H9 (cell line): ENCODE measurements at regions not wholly inside any gene's neighbourhood (a gene's known extent, or its start where the extent isn't known, plus 50 kb on each side); places are given as distances from the start of the nearest gene placed in this dataset.

Experiments
- DNase-seq: peaks from one replicate; pipeline ENCODE4 v3.0.0-alpha.2; 2017
- H2AFZ ChIP-seq: one replicate; pipeline ENCODE4 v1.6.1; 2013; ENCODE audit warnings: mild to moderate bottlenecking, low read length, control low read depth, moderate library complexity
- H2AK5ac ChIP-seq: 2 replicates; pipeline ENCODE4 v1.6.1; 2013; ENCODE audit warnings: low read length, control low read depth, mixed read lengths; ENCODE audit not compliant: insufficient read length
- H2BK120ac ChIP-seq: one replicate; pipeline ENCODE4 v1.6.1; 2013; ENCODE audit warnings: low read depth, mild to moderate bottlenecking, low read length, control low read depth, inconsistent platforms; ENCODE audit not compliant: poor library complexity, severe bottlenecking
- H2BK12ac ChIP-seq: 2 replicates; pipeline ENCODE4 v1.6.1; 2013; ENCODE audit warnings: low read length, control low read depth, mixed read lengths, low read depth; ENCODE audit not compliant: insufficient read length
- H2BK15ac ChIP-seq: 2 replicates; pipeline ENCODE4 v1.6.1; 2013; ENCODE audit warnings: low read depth, low read length, control low read depth
- H2BK20ac ChIP-seq: one replicate; pipeline ENCODE4 v1.6.1; 2013; ENCODE audit warnings: low read depth, mild to moderate bottlenecking, low read length, control low read depth, inconsistent platforms; ENCODE audit not compliant: poor library complexity, severe bottlenecking
- H2BK5ac ChIP-seq: 2 replicates; pipeline ENCODE4 v1.6.1; 2013; ENCODE audit warnings: low read length, control low read depth, mixed read lengths; ENCODE audit not compliant: insufficient read length
- H3K14ac ChIP-seq: 2 replicates; pipeline ENCODE4 v1.6.1; 2013; ENCODE audit warnings: low read length, control low read depth; ENCODE audit not compliant: insufficient read depth
- H3K18ac ChIP-seq: 2 replicates; pipeline ENCODE4 v1.6.1; 2013; ENCODE audit warnings: low read depth, mild to moderate bottlenecking, mixed read lengths, low read length, control low read depth; ENCODE audit not compliant: insufficient read length
- H3K23ac ChIP-seq: 2 replicates; pipeline ENCODE4 v1.6.1; 2013; ENCODE audit warnings: low read length, control low read depth, mixed read lengths, low read depth; ENCODE audit not compliant: insufficient read length
- H3K23me2 ChIP-seq: 2 replicates; pipeline ENCODE4 v1.6.1; 2013; ENCODE audit warnings: low read depth, mild to moderate bottlenecking, mixed read lengths, low read length, control low read depth; ENCODE audit not compliant: insufficient read length, poor library complexity, severe bottlenecking
- H3K27ac ChIP-seq: 2 replicates; pipeline ENCODE4 v1.5.1; 2013; ENCODE audit warnings: low read length, control low read depth, mixed read lengths, low read depth; ENCODE audit not compliant: insufficient read length
- H3K27me3 ChIP-seq: 2 replicates; pipeline ENCODE4 v1.6.1; 2013; ENCODE audit warnings: low read length, control low read depth, inconsistent platforms; ENCODE audit not compliant: insufficient read depth
- H3K4ac ChIP-seq: 2 replicates; pipeline ENCODE4 v1.6.1; 2013; ENCODE audit warnings: low read depth, mild to moderate bottlenecking, control low read depth, inconsistent platforms, low read length, moderate library complexity
- H3K4me1 ChIP-seq: 2 replicates; pipeline ENCODE4 v1.6.1; 2013; ENCODE audit warnings: low read length, control low read depth, inconsistent platforms; ENCODE audit not compliant: insufficient read depth
- H3K4me2 ChIP-seq: 2 replicates; pipeline ENCODE4 v1.6.1; 2013; ENCODE audit warnings: low read length, control low read depth, mixed read lengths; ENCODE audit not compliant: insufficient read length, insufficient read depth
- H3K56ac ChIP-seq: 2 replicates; pipeline ENCODE4 v1.6.1; 2013; ENCODE audit warnings: low read depth, mild to moderate bottlenecking, mixed read lengths, low read length, control low read depth; ENCODE audit not compliant: insufficient read length
- H3K79me1 ChIP-seq: 2 replicates; pipeline ENCODE4 v1.6.1; 2013; ENCODE audit warnings: low read depth, mild to moderate bottlenecking, moderate library complexity, low read length, control low read depth, inconsistent platforms; ENCODE audit not compliant: insufficient read depth, poor library complexity, severe bottlenecking
- H3K79me2 ChIP-seq: 2 replicates; pipeline ENCODE4 v1.6.1; 2013; ENCODE audit warnings: low read length, control low read depth, inconsistent platforms; ENCODE audit not compliant: insufficient read depth
- H3K9ac ChIP-seq: 2 replicates; pipeline ENCODE4 v1.6.1; 2013; ENCODE audit warnings: low read length, control low read depth, mixed read lengths; ENCODE audit not compliant: insufficient read length; ENCODE audit errors: extremely low read depth
- H3K9me3 ChIP-seq: one replicate; pipeline ENCODE4 v1.6.1; 2013; ENCODE audit warnings: low read depth, low read length, inconsistent platforms; ENCODE audit not compliant: control insufficient read depth
- H3T11ph ChIP-seq: one replicate; pipeline ENCODE4 v1.6.1; 2013; ENCODE audit warnings: mild to moderate bottlenecking, low read length, control low read depth, inconsistent platforms
- H4K20me1 ChIP-seq: one replicate; pipeline ENCODE4 v1.6.1; 2013; ENCODE audit not compliant: control insufficient read depth, insufficient read length, insufficient read depth
- H4K5ac ChIP-seq: 2 replicates; pipeline ENCODE4 v1.6.1; 2013; ENCODE audit warnings: low read depth, mild to moderate bottlenecking, mixed read lengths, low read length, control low read depth; ENCODE audit not compliant: insufficient read length
- H4K8ac ChIP-seq: replicated peaks from 2 replicates; pipeline ENCODE4 v1.6.1; 2013; ENCODE audit warnings: low read length, control low read depth, mixed read lengths, low read depth; ENCODE audit not compliant: insufficient read length
- H4K91ac ChIP-seq: 2 replicates; pipeline ENCODE4 v1.6.1; 2013; ENCODE audit warnings: low read depth, mild to moderate bottlenecking, moderate library complexity, mixed read lengths, low read length, control low read depth; ENCODE audit not compliant: insufficient read length
- H3K27ac Mint-ChIP-seq, 3 experiments: 2 replicates in 2 of 3; 3 replicates in 1 of 3; pipeline ENCODE4 v1.8.0; 2020 to 2021; ENCODE audit warnings: mixed read lengths in 3 of 3, mild to moderate bottlenecking in 1 of 3, moderate library complexity in 1 of 3
- H3K27me3 Mint-ChIP-seq: 2 replicates; pipeline ENCODE4 v1.8.0; 2021; ENCODE audit warnings: low read depth, mild to moderate bottlenecking, moderate library complexity, mixed read lengths
- H3K36me3 Mint-ChIP-seq, 3 experiments: 2 replicates in 2 of 3; 3 replicates in 1 of 3; pipeline ENCODE4 v1.8.0; 2020 to 2021; ENCODE audit warnings: low read depth in 3 of 3, mixed read lengths in 3 of 3; ENCODE audit not compliant: insufficient read depth in 1 of 3
- H3K4me1 Mint-ChIP-seq, 2 experiments: 2 replicates each; pipeline ENCODE4 v1.8.0; 2020; ENCODE audit warnings: mixed read lengths in 2 of 2
- H3K4me3 Mint-ChIP-seq, 2 experiments: 2 replicates in 1 of 2; 3 replicates in 1 of 2; pipeline ENCODE4 v1.8.0; 2020 to 2021; ENCODE audit warnings: mild to moderate bottlenecking in 2 of 2, mixed read lengths in 2 of 2, moderate library complexity in 1 of 2
- H3K9me3 Mint-ChIP-seq, 2 experiments: 2 replicates in 1 of 2; 3 replicates in 1 of 2; pipeline ENCODE4 v1.8.0; 2020; ENCODE audit warnings: mild to moderate bottlenecking in 2 of 2, mixed read lengths in 2 of 2, moderate library complexity in 1 of 2
- CTCF ChIP-seq: fragments of 200-600 bp; sonication (generic); conservative IDR thresholded peaks from 3 replicates; pipeline ENCODE4 v1.8.0; 2021; ENCODE audit warnings: antibody characterized with exemption, mild to moderate bottlenecking
- WGBS: extraction: QIAGEN DNeasy Blood & Tissue Kit; methylation state at CpG from one replicate; pipeline ENCODE4 v1.1.7; 2013; ENCODE audit warnings: missing lambda C conversion rate, low lambda C conversion rate, mixed read lengths; ENCODE audit not compliant: insufficient read length; ENCODE audit errors: extremely low coverage; 5-methylcytosine and 5-hydroxymethylcytosine counted together

DNA sequence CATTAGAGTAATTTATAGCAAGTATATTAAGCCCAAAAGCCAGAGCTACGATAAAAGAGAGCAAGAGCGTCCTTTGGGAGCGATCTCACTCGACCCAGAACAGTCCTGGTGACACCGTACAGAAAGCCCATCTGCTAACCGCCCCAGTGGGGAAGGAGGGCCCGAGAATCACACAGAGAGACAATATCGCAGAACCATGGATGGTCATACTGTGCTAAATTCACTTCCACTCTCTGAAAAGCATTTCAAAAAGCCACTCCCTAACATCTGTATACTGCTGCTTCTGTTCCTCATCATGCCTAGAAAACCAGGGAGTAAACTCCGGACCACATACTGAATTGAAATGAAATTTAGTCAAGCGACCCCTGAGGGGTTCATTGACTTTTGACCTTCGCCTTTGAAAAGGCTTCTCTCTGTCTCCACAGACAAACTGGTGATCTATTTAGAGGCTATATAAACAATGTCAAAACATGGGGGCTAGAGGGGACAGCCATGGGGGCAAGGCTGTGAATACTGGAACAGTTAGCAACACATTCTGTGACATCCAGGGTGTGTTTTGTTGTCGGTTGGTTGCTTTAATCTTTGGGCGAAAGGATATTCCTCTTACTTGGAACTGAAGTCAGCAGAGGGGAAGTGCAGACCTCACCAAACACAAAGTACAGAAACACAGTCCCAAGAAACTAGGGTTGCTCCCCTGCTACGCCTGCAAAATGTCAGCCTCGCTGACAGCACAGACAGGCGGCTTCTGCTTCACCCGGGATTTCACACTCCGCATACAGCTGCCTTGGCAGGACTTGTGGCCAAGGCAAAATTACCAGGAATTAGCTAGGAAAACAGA lies 129.0 kb upstream of the RASGEF1B start:
- H2AFZ ChIP-seq = no peak overlapping the region
- H3K56ac ChIP-seq = no peak overlapping the region
- no peak overlapping the region for H2BK12ac ChIP-seq
- Mint-ChIP-seq H3K4me1 (peaks cover 15 to 21% of the 10 kb centered on the region in 2 experiments), H3K27ac (no peak overlapping the region; a peak in 2 of 7 replicates), H3K27me3 (no peaks in the 10 kb centered on the region), H3K4me3 (no peak overlapping the region), H3K9me3 (no peaks in the 10 kb centered on the region), H3K36me3 (no peaks in the 10 kb centered on the region; a peak in 1 of 7 replicates)
- no peak overlapping the region for H2AK5ac ChIP-seq
- H3K27me3 ChIP-seq = no peaks in the 10 kb centered on the region
- H3T11ph ChIP-seq = no peak overlapping the region
- no peaks in the 10 kb centered on the region for H3K79me1 ChIP-seq
- no peak for DNase-seq
- no peaks in the 10 kb centered on the region for H3K79me2 ChIP-seq
- H2BK5ac ChIP-seq = no peak overlapping the region
- H3K9ac ChIP-seq = no peak overlapping the region
- H3K4me1 ChIP-seq = peaks cover 2% of the 10 kb centered on the region; the same call in 1 of the 2 replicates
- H3K4ac ChIP-seq = no peak overlapping the region
- no peak overlapping the region for H3K18ac ChIP-seq
- no peak overlapping the region for H3K27ac ChIP-seq
- H3K14ac ChIP-seq = no peak overlapping the region
- H3K9me3 ChIP-seq = no peaks in the 10 kb centered on the region
- no peak overlapping the region for H4K8ac ChIP-seq
- no peak overlapping the region for H2BK15ac ChIP-seq
- no CpG with 5 or more reads among the region's 18 CpGs for WGBS
- H3K23me2 ChIP-seq = no peaks in the 10 kb centered on the region
- H3K4me2 ChIP-seq = no peak overlapping the region
- no peaks in the 10 kb centered on the region for H4K20me1 ChIP-seq
- H2BK120ac ChIP-seq = no peak overlapping the region
- H2BK20ac ChIP-seq = no peak overlapping the region
- no peak for TF ChIP-seq CTCF
- no peak overlapping the region for H4K5ac ChIP-seq
- no peak overlapping the region for H4K91ac ChIP-seq
- H3K23ac ChIP-seq = no peak overlapping the region
